ENCODE measurements at regions not wholly inside any gene's neighbourhood (a gene's known extent, or its start where the extent isn't known, plus 50 kb on each side); places are given as distances from the start of the nearest gene placed in this dataset.

- peaks cover 42% of the 10 kb centered on the region for H3K27me3 Mint-ChIP-seq (ENCODE audit: insufficient read depth, unreplicated experiment)
- no TSS peak for BruUV-seq (replicated peaks)
Measured at GRCh38 chr6:88529726-88530125, 363.6 kb upstream of the CNR1 start.

GRCh38 chr6:88520445-88520844, 354.3 kb upstream of the CNR1 start:
- Mint-ChIP-seq H3K27me3 (ENCODE audit: insufficient read depth, unreplicated experiment) (peaks cover 20% of the 10 kb centered on the region), H3K36me3 (ENCODE audit: insufficient read depth, unreplicated experiment) (no peaks in the 10 kb centered on the region), H3K4me1 (ENCODE audit: insufficient read depth, unreplicated experiment) (no peaks in the 10 kb centered on the region), H3K27ac (ENCODE audit: low read depth, unreplicated experiment) (no peak overlapping the region), H3K9me3 (ENCODE audit: unreplicated experiment) (no peaks in the 10 kb centered on the region), H3K4me3 (ENCODE audit: unreplicated experiment) (no peak overlapping the region)
- POLR2A ChIA-PET = no interaction called here
- CTCF ChIA-PET = no interaction called here
- BruUV-seq (replicated peaks) = no TSS peak
- no peak for TF ChIP-seq CTCF (IDR thresholded peaks at IDR 0.05; ENCODE audit: unreplicated experiment)
- DNase-seq (ENCODE audit: unreplicated experiment) = no peak
- intact Hi-C loops (cut with micrococcal nuclease) = no loop called here

More at GRCh38 chr6:88529726-88530125, 363.6 kb upstream of the CNR1 start:
- CTCF ChIA-PET = no interaction called here
- Mint-ChIP-seq H3K27ac (ENCODE audit: low read depth, unreplicated experiment) (no peak overlapping the region), H3K36me3 (ENCODE audit: insufficient read depth, unreplicated experiment) (no peaks in the 10 kb centered on the region), H3K4me3 (ENCODE audit: unreplicated experiment) (no peak overlapping the region), H3K9me3 (ENCODE audit: unreplicated experiment) (no peaks in the 10 kb centered on the region), H3K4me1 (ENCODE audit: insufficient read depth, unreplicated experiment) (no peaks in the 10 kb centered on the region)
- no peak for TF ChIP-seq CTCF (IDR thresholded peaks at IDR 0.05; ENCODE audit: unreplicated experiment)
- no peak for DNase-seq (ENCODE audit: unreplicated experiment)
- POLR2A ChIA-PET = no interaction called here
- intact Hi-C loops (cut with micrococcal nuclease) = no loop called here

GRCh38 chr6:88520017-88520338, 353.8 kb upstream of the CNR1 start:
- Mint-ChIP-seq H3K4me1 (ENCODE audit: insufficient read depth, unreplicated experiment) (no peaks in the 10 kb centered on the region), H3K27me3 (ENCODE audit: insufficient read depth, unreplicated experiment) (peaks cover 18% of the 10 kb centered on the region), H3K9me3 (ENCODE audit: unreplicated experiment) (no peaks in the 10 kb centered on the region), H3K4me3 (ENCODE audit: unreplicated experiment) (no peak overlapping the region), H3K36me3 (ENCODE audit: insufficient read depth, unreplicated experiment) (no peaks in the 10 kb centered on the region), H3K27ac (ENCODE audit: low read depth, unreplicated experiment) (no peak overlapping the region)
- no peak for TF ChIP-seq CTCF (IDR thresholded peaks at IDR 0.05; ENCODE audit: unreplicated experiment)
- POLR2A ChIA-PET = no interaction called here
- BruUV-seq (replicated peaks) = no TSS peak
- CTCF ChIA-PET = interaction anchor here (0.7 kb wide), 1 partner anchor 28 kb away, joined by 3 read pairs; no protein-coding TSS in a partner anchor
- intact Hi-C loops (cut with micrococcal nuclease) = no loop called here
- no peak for DNase-seq (ENCODE audit: unreplicated experiment)

GRCh38 chr6:88519301-88520016, 353.3 kb upstream of the CNR1 start:
- ChIA-PET CTCF (interaction anchor here (0.7 kb wide), 1 partner anchor 28 kb away, joined by 3 read pairs; no protein-coding TSS in a partner anchor), POLR2A (no interaction called here)
- intact Hi-C loops (cut with micrococcal nuclease) = no loop called here
- no peaks in the 10 kb centered on the region for H3K36me3 Mint-ChIP-seq (ENCODE audit: insufficient read depth, unreplicated experiment)
- H3K27ac Mint-ChIP-seq (ENCODE audit: low read depth, unreplicated experiment) = no peak overlapping the region
- no peak for DNase-seq (ENCODE audit: unreplicated experiment)
- no peak for TF ChIP-seq CTCF (IDR thresholded peaks at IDR 0.05; ENCODE audit: unreplicated experiment)
- H3K4me1 Mint-ChIP-seq (ENCODE audit: insufficient read depth, unreplicated experiment) = no peaks in the 10 kb centered on the region
- peaks cover 18% of the 10 kb centered on the region for H3K27me3 Mint-ChIP-seq (ENCODE audit: insufficient read depth, unreplicated experiment)
- no peak overlapping the region for H3K4me3 Mint-ChIP-seq (ENCODE audit: unreplicated experiment)
- no peaks in the 10 kb centered on the region for H3K9me3 Mint-ChIP-seq (ENCODE audit: unreplicated experiment)
- no TSS peak for BruUV-seq (replicated peaks)
